HG03280 (cell line): ENCODE measurements at regions not wholly inside any gene's neighbourhood (a gene's known extent, or its start where the extent isn't known, plus 50 kb on each side); places are given as distances from the start of the nearest gene placed in this dataset.

Experiments used
- ATAC-seq: cut with Tn5 transposase; IDR thresholded peaks from one replicate; pipeline ENCODE4 v1.9.1; 2021; ENCODE audit warnings: mild to moderate bottlenecking, moderate library complexity; ENCODE audit not compliant: unreplicated experiment

GRCh38 chr1:164477343-164477742 is 81.6 kb upstream of the PBX1 start:
- no peak for ATAC-seq

- ATAC-seq, result no peak
These were observed 79.7 kb upstream of the PBX1 start for GRCh38 chr1:164479242-164479641.

GRCh38 chr1:164480285-164480907 is 78.6 kb upstream of the PBX1 start:
- ATAC-seq, result no peak

- no peak for ATAC-seq
These were observed 63.1 kb upstream of the PBX1 start for GRCh38 chr1:164495905-164496304.

GRCh38 chr1:164498792-164499191 is 60.2 kb upstream of the PBX1 start:
- ATAC-seq, result no peak

- no peak for ATAC-seq
These were observed 54.2 kb upstream of the PBX1 start for GRCh38 chr1:164504749-164505148.
